ENCODE measurements at regions not wholly inside any gene's neighbourhood (a gene's known extent, or its start where the extent isn't known, plus 50 kb on each side); places are given as distances from the start of the nearest gene placed in this dataset.

- Histone ChIP-seq H3K27me3 (ENCODE audit: insufficient read depth, poor library complexity, severe bottlenecking) (no peaks in the 10 kb centered on the region), H3K27ac (ENCODE audit: poor library complexity, severe bottlenecking) (no peak overlapping the region), H3K4me1 (ENCODE audit: insufficient read depth, poor library complexity, severe bottlenecking) (no peaks in the 10 kb centered on the region), H3K9me3 (ENCODE audit: severe bottlenecking) (no peaks in the 10 kb centered on the region), H3K36me3 (ENCODE audit: low read depth) (no peaks in the 10 kb centered on the region), H3K4me3 (ENCODE audit: severe bottlenecking) (no peak overlapping the region)
- ATAC-seq (ENCODE audit: low read depth) (no peak), DNase-seq (ENCODE audit: low spot score) (no peak)
- no peak for TF ChIP-seq CTCF (IDR thresholded peaks at IDR 0.05; ENCODE audit: poor library complexity, severe bottlenecking)
Measured at GRCh38 chr13:71278512-71278911, 588.5 kb downstream of the DACH1 start.

GRCh38 chr13:71274923-71275608, 591.9 kb downstream of the DACH1 start:
- DNase-seq (ENCODE audit: low spot score) = no peak
- no peak overlapping the region for H3K4me3 ChIP-seq (ENCODE audit: severe bottlenecking)
- no peak for TF ChIP-seq CTCF (IDR thresholded peaks at IDR 0.05; ENCODE audit: poor library complexity, severe bottlenecking)
- H3K27ac ChIP-seq (ENCODE audit: poor library complexity, severe bottlenecking) = no peak overlapping the region
- no peaks in the 10 kb centered on the region for H3K36me3 ChIP-seq (ENCODE audit: low read depth)
- ATAC-seq (ENCODE audit: low read depth) = no peak
- H3K27me3 ChIP-seq (ENCODE audit: insufficient read depth, poor library complexity, severe bottlenecking) = no peaks in the 10 kb centered on the region
- no peaks in the 10 kb centered on the region for H3K4me1 ChIP-seq (ENCODE audit: insufficient read depth, poor library complexity, severe bottlenecking)
- no peaks in the 10 kb centered on the region for H3K9me3 ChIP-seq (ENCODE audit: severe bottlenecking)

- no peaks in the 10 kb centered on the region for H3K36me3 ChIP-seq (ENCODE audit: low read depth)
- peaks cover 4% of the 10 kb centered on the region for H3K27me3 ChIP-seq (ENCODE audit: insufficient read depth, poor library complexity, severe bottlenecking)
- no peaks in the 10 kb centered on the region for H3K4me1 ChIP-seq (ENCODE audit: insufficient read depth, poor library complexity, severe bottlenecking)
- no peak for TF ChIP-seq CTCF (IDR thresholded peaks at IDR 0.05; ENCODE audit: poor library complexity, severe bottlenecking)
- no peak for DNase-seq (ENCODE audit: low spot score)
- H3K4me3 ChIP-seq (ENCODE audit: severe bottlenecking) = no peak overlapping the region
- no peak for ATAC-seq (ENCODE audit: low read depth)
- H3K9me3 ChIP-seq (ENCODE audit: severe bottlenecking) = no peaks in the 10 kb centered on the region
- H3K27ac ChIP-seq (ENCODE audit: poor library complexity, severe bottlenecking) = no peak overlapping the region
Measured at GRCh38 chr13:71261256-71261655, 605.7 kb downstream of the DACH1 start.

GRCh38 chr13:71260246-71260645, 606.8 kb downstream of the DACH1 start:
- no peak for TF ChIP-seq CTCF (IDR thresholded peaks at IDR 0.05; ENCODE audit: poor library complexity, severe bottlenecking)
- H3K36me3 ChIP-seq (ENCODE audit: low read depth) = no peaks in the 10 kb centered on the region
- peaks cover 6% of the 10 kb centered on the region for H3K4me1 ChIP-seq (ENCODE audit: insufficient read depth, poor library complexity, severe bottlenecking)
- no peak for ATAC-seq (ENCODE audit: low read depth)
- no peaks in the 10 kb centered on the region for H3K27me3 ChIP-seq (ENCODE audit: insufficient read depth, poor library complexity, severe bottlenecking)
- no peak for DNase-seq (ENCODE audit: low spot score)
- no peak overlapping the region for H3K27ac ChIP-seq (ENCODE audit: poor library complexity, severe bottlenecking)
- H3K4me3 ChIP-seq (ENCODE audit: severe bottlenecking) = no peak overlapping the region
- no peaks in the 10 kb centered on the region for H3K9me3 ChIP-seq (ENCODE audit: severe bottlenecking)

GRCh38 chr13:71255633-71256032, 611.4 kb downstream of the DACH1 start:
- no peak overlapping the region for H3K27ac ChIP-seq (ENCODE audit: poor library complexity, severe bottlenecking)
- H3K4me3 ChIP-seq (ENCODE audit: severe bottlenecking) = no peak overlapping the region
- ATAC-seq (ENCODE audit: low read depth) = peak; percentile 74
- H3K36me3 ChIP-seq (ENCODE audit: low read depth) = no peaks in the 10 kb centered on the region
- no peaks in the 10 kb centered on the region for H3K9me3 ChIP-seq (ENCODE audit: severe bottlenecking)
- TF ChIP-seq CTCF (IDR thresholded peaks at IDR 0.05; ENCODE audit: poor library complexity, severe bottlenecking) = no peak
- DNase-seq (ENCODE audit: low spot score) = no peak
- H3K27me3 ChIP-seq (ENCODE audit: insufficient read depth, poor library complexity, severe bottlenecking) = no peaks in the 10 kb centered on the region
- H3K4me1 ChIP-seq (ENCODE audit: insufficient read depth, poor library complexity, severe bottlenecking) = peaks cover 6% of the 10 kb centered on the region
